PC-9 (cell line): ENCODE measurements at regions not wholly inside any gene's neighbourhood (a gene's known extent, or its start where the extent isn't known, plus 50 kb on each side); places are given as distances from the start of the nearest gene placed in this dataset.

Experiments used
- BruUV-seq: library from RNA; stranded (reverse); fragments of 400-500 nt; replicated peaks from 2 replicates; lab custom pipeline; 2021; lab: Mats Ljungman, UMichigan
- CTCF ChIA-PET: fragments of 300-600 bp; sonication (Branson Sonifier 250); formaldehyde crosslinking; loops from one replicate; lab custom pipeline; 2022; ENCODE audit warnings: antibody characterized with exemption; lab: Charles Lee
- POLR2A ChIA-PET: fragments of 300-600 bp; sonication (Branson Sonifier 250); formaldehyde crosslinking; loops from one replicate; lab custom pipeline; 2022; ENCODE audit warnings: antibody characterized with exemption; ENCODE audit not compliant: unreplicated experiment; lab: Charles Lee
- DNase-seq, 2 experiments: peaks; one replicate each; pipeline versions ENCODE4 v3.0.0 to v3.0.0-alpha.2; 2015 to 2022; ENCODE audit warnings: mixed read lengths in 1 of 2
- H2AFZ ChIP-seq: fragments of 200-600 bp; sonication (generic); 2 replicates; pipeline ENCODE4 v1.8.1; 2017; ENCODE audit warnings: antibody characterized with exemption
- H3F3A ChIP-seq: fragments of 200-600 bp; sonication (generic); 2 replicates; pipeline ENCODE4 v1.8.1; 2017; ENCODE audit warnings: antibody characterized with exemption, mild to moderate bottlenecking, low read depth; ENCODE audit not compliant: insufficient read depth
- H3K27ac ChIP-seq: fragments of 200-600 bp; sonication (generic); 2 replicates; pipeline ENCODE4 v1.6.1; 2016; ENCODE audit warnings: mixed run types
- H3K27me3 ChIP-seq: fragments of 200-600 bp; sonication (generic); 2 replicates; pipeline ENCODE4 v1.6.1; 2016; ENCODE audit warnings: low read depth, mixed run types; ENCODE audit not compliant: insufficient read depth
- H3K36me3 ChIP-seq: fragments of 200-600 bp; sonication (generic); 2 replicates; pipeline ENCODE4 v1.6.1; 2016; ENCODE audit warnings: low read depth, mixed run types
- H3K4me1 ChIP-seq: fragments of 200-600 bp; sonication (generic); replicated peaks from 2 replicates; pipeline ENCODE4 v1.6.1; 2016; ENCODE audit warnings: mixed run types; ENCODE audit not compliant: insufficient read depth
- H3K4me2 ChIP-seq: fragments of 200-600 bp; sonication (generic); 2 replicates; pipeline ENCODE4 v1.6.1; 2017; ENCODE audit warnings: mixed run types
- H3K4me3 ChIP-seq: fragments of 200-600 bp; sonication (generic); 2 replicates; pipeline ENCODE4 v1.6.1; 2016; ENCODE audit warnings: mixed run types
- H3K79me2 ChIP-seq: fragments of 200-600 bp; sonication (generic); 2 replicates; pipeline ENCODE4 v1.6.1; 2017; ENCODE audit warnings: low read depth, mixed run types
- H3K9me2 ChIP-seq: fragments of 200-600 bp; sonication (generic); 2 replicates; pipeline ENCODE4 v1.8.1; 2017; ENCODE audit warnings: mild to moderate bottlenecking; ENCODE audit not compliant: insufficient read depth
- H3K9me3 ChIP-seq: fragments of 200-600 bp; sonication (generic); 2 replicates; pipeline ENCODE4 v1.8.1; 2016; ENCODE audit warnings: low read depth; ENCODE audit not compliant: insufficient read depth
- H4K20me1 ChIP-seq: fragments of 200-600 bp; sonication (generic); 2 replicates; pipeline ENCODE4 v1.8.1; 2017; ENCODE audit not compliant: insufficient read depth
- EZH2 ChIP-seq: fragments of 200-600 bp; sonication (generic); IDR thresholded peaks from 2 replicates; pipeline ENCODE4 v1.8.0; 2017; ENCODE audit warnings: antibody characterized with exemption, low read depth
- intact Hi-C: fragments of 100-400 bp; cut with micrococcal nuclease; formaldehyde crosslinking; loops from one replicate; pipeline ENCODE4 v1.10.0; 2022; ENCODE audit not compliant: unreplicated experiment
- TF ChIP-seq, protein P1 (sequence below): fragments of 200-600 bp; sonication (generic); conservative IDR thresholded peaks from 2 replicates; pipeline ENCODE4 v1.6.1; 2017; ENCODE audit warnings: mixed run types, antibody characterized with exemption, mild to moderate bottlenecking, moderate library complexity

DNA sequence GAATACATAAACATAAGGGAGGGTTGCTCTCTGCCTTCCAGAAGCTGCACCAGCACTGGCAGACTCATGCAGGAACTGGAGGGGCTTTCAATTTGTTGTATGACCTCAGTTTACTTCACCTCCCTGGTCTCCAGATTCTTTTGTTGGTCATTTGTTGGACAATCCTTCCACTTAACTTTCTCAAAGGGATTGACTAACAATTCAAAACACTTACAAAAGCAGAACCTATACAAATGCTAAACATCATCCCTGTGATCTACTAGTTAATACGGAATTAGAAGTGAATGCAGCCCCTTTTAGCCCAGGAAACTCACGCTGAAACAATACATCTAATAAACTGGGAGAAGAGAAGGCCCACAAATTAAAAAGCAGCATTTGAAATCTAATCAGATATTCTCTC, 404.6 kb upstream of the BRINP1 start:
- no peaks in the 10 kb centered on the region for H3K79me2 ChIP-seq
- POLR2A ChIA-PET, result no interaction called here
- no peaks in the 10 kb centered on the region for H3K4me1 ChIP-seq
- no peaks in the 10 kb centered on the region for H3K9me2 ChIP-seq
- intact Hi-C loops, result no loop called here
- H3K9me3 ChIP-seq, result no peaks in the 10 kb centered on the region
- H3K36me3 ChIP-seq, result no peaks in the 10 kb centered on the region
- no peaks in the 10 kb centered on the region for H3K27me3 ChIP-seq
- no peaks in the 10 kb centered on the region for H4K20me1 ChIP-seq
- CTCF ChIA-PET, result no interaction called here
- no peak overlapping the region for H3K27ac ChIP-seq
- H3K4me2 ChIP-seq, result no peak overlapping the region
- no peak overlapping the region for H3K4me3 ChIP-seq
- no TSS peak for BruUV-seq
- DNase-seq, result no peak
- TF ChIP-seq, protein P1, sequence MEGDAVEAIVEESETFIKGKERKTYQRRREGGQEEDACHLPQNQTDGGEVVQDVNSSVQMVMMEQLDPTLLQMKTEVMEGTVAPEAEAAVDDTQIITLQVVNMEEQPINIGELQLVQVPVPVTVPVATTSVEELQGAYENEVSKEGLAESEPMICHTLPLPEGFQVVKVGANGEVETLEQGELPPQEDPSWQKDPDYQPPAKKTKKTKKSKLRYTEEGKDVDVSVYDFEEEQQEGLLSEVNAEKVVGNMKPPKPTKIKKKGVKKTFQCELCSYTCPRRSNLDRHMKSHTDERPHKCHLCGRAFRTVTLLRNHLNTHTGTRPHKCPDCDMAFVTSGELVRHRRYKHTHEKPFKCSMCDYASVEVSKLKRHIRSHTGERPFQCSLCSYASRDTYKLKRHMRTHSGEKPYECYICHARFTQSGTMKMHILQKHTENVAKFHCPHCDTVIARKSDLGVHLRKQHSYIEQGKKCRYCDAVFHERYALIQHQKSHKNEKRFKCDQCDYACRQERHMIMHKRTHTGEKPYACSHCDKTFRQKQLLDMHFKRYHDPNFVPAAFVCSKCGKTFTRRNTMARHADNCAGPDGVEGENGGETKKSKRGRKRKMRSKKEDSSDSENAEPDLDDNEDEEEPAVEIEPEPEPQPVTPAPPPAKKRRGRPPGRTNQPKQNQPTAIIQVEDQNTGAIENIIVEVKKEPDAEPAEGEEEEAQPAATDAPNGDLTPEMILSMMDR, result no peak
- no peak for TF ChIP-seq EZH2
- no peak overlapping the region for H2AFZ ChIP-seq
- H3F3A ChIP-seq, result no peaks in the 10 kb centered on the region

DNA sequence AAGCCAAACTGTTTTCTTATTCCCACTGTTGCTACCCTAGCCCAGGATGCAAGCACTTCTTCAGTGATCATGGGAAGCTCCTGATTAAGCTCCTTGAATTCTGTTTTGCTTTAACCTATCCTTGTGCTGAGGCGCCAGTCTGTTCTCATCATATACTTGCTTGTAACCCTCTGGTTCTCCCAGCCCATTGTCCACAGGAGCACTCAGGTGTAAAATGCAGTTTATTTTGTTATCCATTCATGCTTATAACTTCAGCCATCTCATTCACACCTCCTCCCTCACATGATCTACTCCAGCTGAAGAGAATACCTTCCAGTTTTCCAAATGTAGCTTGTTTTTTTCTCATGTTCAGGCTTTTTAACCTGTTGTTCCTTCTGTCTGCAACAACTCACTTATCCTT, 402.1 kb upstream of the BRINP1 start:
- BruUV-seq, result no TSS peak
- Histone ChIP-seq H3F3A (no peaks in the 10 kb centered on the region), H3K9me3 (no peaks in the 10 kb centered on the region), H3K36me3 (no peaks in the 10 kb centered on the region), H3K4me1 (no peaks in the 10 kb centered on the region), H3K9me2 (no peaks in the 10 kb centered on the region), H3K79me2 (no peaks in the 10 kb centered on the region), H3K27ac (no peak overlapping the region), H3K4me2 (no peak overlapping the region), H4K20me1 (no peaks in the 10 kb centered on the region), H2AFZ (no peak overlapping the region), H3K4me3 (no peak overlapping the region), H3K27me3 (no peaks in the 10 kb centered on the region)
- intact Hi-C loops, result no loop called here
- ChIA-PET POLR2A (no interaction called here), CTCF (no interaction called here)
- TF ChIP-seq EZH2, result no peak
- TF ChIP-seq, protein P1, result no peak
- no peak for DNase-seq

DNA sequence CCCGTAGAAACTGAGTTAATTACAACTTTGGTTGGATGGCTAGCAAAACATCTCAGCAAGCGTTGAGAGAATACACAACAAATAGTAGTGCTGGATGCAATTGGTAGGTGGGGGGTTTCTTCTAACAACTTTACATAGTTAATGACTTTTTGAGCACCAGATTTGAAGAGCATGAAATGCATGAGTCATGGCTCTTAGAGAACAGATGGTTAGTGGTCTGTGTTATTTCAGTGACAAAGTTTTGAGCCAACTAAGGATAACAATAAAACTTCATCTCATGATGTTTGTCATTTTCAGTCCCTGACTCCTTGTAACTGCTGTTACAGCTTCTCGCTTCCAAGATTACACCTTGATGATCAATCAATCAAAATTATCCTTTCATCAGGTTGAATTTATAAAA, 399.0 kb upstream of the BRINP1 start:
- Histone ChIP-seq H3K79me2 (no peaks in the 10 kb centered on the region), H3K9me2 (no peaks in the 10 kb centered on the region), H3K9me3 (no peaks in the 10 kb centered on the region), H4K20me1 (no peaks in the 10 kb centered on the region), H3K36me3 (no peaks in the 10 kb centered on the region), H3K27me3 (no peaks in the 10 kb centered on the region), H3K4me1 (no peaks in the 10 kb centered on the region), H3K27ac (no peak overlapping the region), H3F3A (no peaks in the 10 kb centered on the region), H2AFZ (no peak overlapping the region), H3K4me2 (no peak overlapping the region), H3K4me3 (no peak overlapping the region)
- intact Hi-C loops, result no loop called here
- CTCF ChIA-PET, result no interaction called here
- TF ChIP-seq, protein P1, result no peak
- TF ChIP-seq EZH2, result no peak
- POLR2A ChIA-PET, result no interaction called here
- BruUV-seq, result no TSS peak
- no peak for DNase-seq
